ENCODE measurements at regions not wholly inside any gene's neighbourhood (a gene's known extent, or its start where the extent isn't known, plus 50 kb on each side); places are given as distances from the start of the nearest gene placed in this dataset.

DNA sequence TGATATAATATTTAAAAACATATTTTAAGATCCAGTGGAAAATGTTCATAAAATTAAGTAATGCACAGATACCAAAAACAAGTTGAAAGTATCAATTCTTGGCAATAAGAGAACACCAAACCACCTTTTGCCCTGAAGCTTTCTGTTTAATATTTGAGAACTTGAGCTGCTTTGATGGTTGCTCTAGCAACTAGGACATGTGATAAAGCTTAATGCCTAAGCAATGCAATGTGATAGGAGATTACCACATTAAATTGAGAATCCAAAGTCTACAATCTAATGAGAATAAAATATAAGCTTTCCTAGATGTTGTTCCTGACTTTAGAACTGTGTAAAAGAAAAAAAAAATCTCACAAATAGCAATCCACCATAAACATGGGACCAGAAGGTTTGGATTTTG is 1367.5 kb upstream of the PCDH9 start:
- no peak for TF ChIP-seq CTCF (IDR thresholded peaks at IDR 0.05; ENCODE audit: low read length)
- TF ChIP-seq EZH2 (optimal IDR thresholded peaks at IDR 0.05; ENCODE audit: low read depth, low read length) = no peak
